ENCODE measurements at regions not wholly inside any gene's neighbourhood (a gene's known extent, or its start where the extent isn't known, plus 50 kb on each side); places are given as distances from the start of the nearest gene placed in this dataset.

GRCh38 chr9:82332018-82332773 is 343.6 kb downstream of the SPATA31D1 start:
- H3K9me2 ChIP-seq (ENCODE audit: insufficient read depth): no peaks in the 10 kb centered on the region
- H3K4me2 ChIP-seq (ENCODE audit: low read length): peak overlapping the region; percentile 16
- no peak overlapping the region for H3K9ac ChIP-seq (ENCODE audit: low read length)
- H3K4me1 ChIP-seq (ENCODE audit: control insufficient read depth in 1 of 2, insufficient read depth in 2 of 2, low read length in 2 of 2): no peaks in the 10 kb centered on the region
- H4K20me1 ChIP-seq (ENCODE audit: insufficient read depth): no peaks in the 10 kb centered on the region
- H3K79me2 ChIP-seq (ENCODE audit: insufficient read depth, low read length): no peaks in the 10 kb centered on the region
- no peak overlapping the region for H2AFZ ChIP-seq (ENCODE audit: low read depth, low read length, poor library complexity, severe bottlenecking)
- H3K9me3 ChIP-seq (ENCODE audit: control insufficient read depth in 1 of 2, insufficient read depth in 1 of 2, low read depth in 1 of 2, low read length in 2 of 2): no peaks in the 10 kb centered on the region
- no peak for ATAC-seq
- no peaks in the 10 kb centered on the region for H3K27me3 ChIP-seq (ENCODE audit: insufficient read depth, low read length)
- no peaks in the 10 kb centered on the region for H3K36me3 ChIP-seq (ENCODE audit: control insufficient read depth in 1 of 2, insufficient read depth in 2 of 2, low read length in 2 of 2)
- DNase-seq (ENCODE audit: low read depth, low spot score): no peak
- H3K27ac ChIP-seq (ENCODE audit: low read depth, low read length): no peak overlapping the region
- intact Hi-C loops (cut with micrococcal nuclease): no loop called here
- no peak overlapping the region for H3K4me3 ChIP-seq (replicated peaks in 1 of 2; ENCODE audit: low read depth in 1 of 2, low read length in 2 of 2)
- no peak for TF ChIP-seq CBX3 (IDR thresholded peaks at IDR 0.05; ENCODE audit: low read depth)
- TF ChIP-seq TCF7L2 (IDR thresholded peaks at IDR 0.05; ENCODE audit: borderline replicate concordance, extremely low read depth, insufficient read depth, insufficient read length): no peak
- TF ChIP-seq ZNF274 (IDR thresholded peaks at IDR 0.05; ENCODE audit: low read depth, low read length): no peak
- no peak for TF ChIP-seq SIN3A (IDR thresholded peaks at IDR 0.05; ENCODE audit: low read depth)
- TF ChIP-seq RAD21 (IDR thresholded peaks at IDR 0.05; ENCODE audit: low read depth): no peak
- TF ChIP-seq ZBTB33 (IDR thresholded peaks at IDR 0.05; ENCODE audit: extremely low read depth, insufficient replicate concordance, low read length): no peak
- TF ChIP-seq SRF (IDR thresholded peaks at IDR 0.05; ENCODE audit: low read depth): no peak
- no peak for TF ChIP-seq CTCF (IDR thresholded peaks at IDR 0.05 in 2 of 3, conservative IDR thresholded peaks at IDR 0.05 in 1 of 3; ENCODE audit: borderline replicate concordance in 1 of 3, insufficient read depth in 1 of 3, low read depth in 2 of 3, low read length in 2 of 3)
- no peak for TF ChIP-seq JUND (IDR thresholded peaks at IDR 0.05)
- TF ChIP-seq SP1 (IDR thresholded peaks at IDR 0.05; ENCODE audit: low read depth): no peak
- ChIA-PET POLR2A (no interaction called here), CTCF (no interaction called here), RAD21 (ENCODE audit: low non-redundant PET in 1 of 2, low total read pairs in 2 of 2, uncharacterized antibody in 2 of 2, unreplicated experiment in 2 of 2) (no interaction called here)
- no TSS peak for BruUV-seq (replicated peaks)
